Erythroblast (primary cell): ENCODE measurements at regions not wholly inside any gene's neighbourhood (a gene's known extent, or its start where the extent isn't known, plus 50 kb on each side); places are given as distances from the start of the nearest gene placed in this dataset.
"Not testable (repeated sequence)": the region's sequence is repeated elsewhere in the genome, so short reads cannot be mapped to it uniquely, and the experiment has no call there.

ENCODE experiments used
- DNase-seq, 2 experiments: peaks; one replicate each; lab custom pipeline; 2025; lab: John Stamatoyannopoulos, UW
- GATA1 ChIP-seq: IDR thresholded peaks from 2 replicates; pipeline ENCODE4 v1.6.1; 2011; ENCODE audit warnings: low read depth, mild to moderate bottlenecking, control low read depth, low read length, moderate library complexity
- POLR2A ChIP-seq: IDR thresholded peaks from 2 replicates; pipeline ENCODE4 v1.6.1; 2011; ENCODE audit warnings: mild to moderate bottlenecking, low read length

GRCh38 chr14:87800216-87800615 lies 192.8 kb downstream of the GALC start:
- DNase-seq: no peak
- TF ChIP-seq POLR2A: no peak
- TF ChIP-seq GATA1: no peak

DNA sequence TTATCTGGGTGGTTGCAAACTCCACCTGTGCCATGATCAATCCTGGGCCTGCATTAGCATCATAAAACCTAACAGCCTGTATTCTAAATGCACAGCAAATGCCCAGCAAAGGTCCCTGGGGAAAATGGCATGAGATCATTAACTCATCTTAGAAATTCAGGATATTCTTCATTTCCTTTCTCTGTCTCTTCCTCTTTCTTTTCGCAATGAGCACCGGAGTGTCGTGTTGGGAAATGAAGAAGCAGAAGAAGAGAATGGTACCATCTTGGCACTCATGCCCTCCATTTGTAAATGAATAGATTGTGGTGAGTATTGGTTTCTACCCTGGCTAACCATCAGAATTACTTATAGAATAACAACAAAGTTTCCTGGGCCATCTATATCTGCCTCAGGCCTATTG lies 193.6 kb downstream of the GALC start:
- TF ChIP-seq GATA1: no peak
- no peak for TF ChIP-seq POLR2A
- DNase-seq: no peak

DNA sequence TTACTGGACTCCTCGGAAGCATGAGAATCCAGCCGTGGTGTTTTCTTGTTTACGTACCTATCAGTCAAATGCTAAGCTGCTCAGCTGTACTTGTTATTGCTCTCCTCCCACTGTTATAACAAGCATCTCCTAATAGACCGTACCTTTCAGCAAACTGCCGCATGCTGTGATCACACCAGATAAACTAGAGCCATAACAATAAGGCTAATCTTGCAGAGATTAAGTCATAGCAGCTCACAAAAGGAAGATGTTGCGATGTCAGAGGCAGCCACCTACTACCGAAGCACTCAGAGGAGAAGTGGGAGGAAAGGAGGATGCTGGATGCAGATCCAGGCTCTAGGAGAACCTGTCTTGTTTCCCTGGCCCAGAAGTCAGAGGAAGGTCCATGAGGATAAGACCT lies 196.0 kb downstream of the GALC start:
- TF ChIP-seq POLR2A: no peak
- no peak for TF ChIP-seq GATA1
- DNase-seq: no peak

GRCh38 chr14:87794561-87794960 lies 198.4 kb downstream of the GALC start:
- TF ChIP-seq POLR2A (no peak), GATA1 (no peak)
- no peak for DNase-seq

DNA sequence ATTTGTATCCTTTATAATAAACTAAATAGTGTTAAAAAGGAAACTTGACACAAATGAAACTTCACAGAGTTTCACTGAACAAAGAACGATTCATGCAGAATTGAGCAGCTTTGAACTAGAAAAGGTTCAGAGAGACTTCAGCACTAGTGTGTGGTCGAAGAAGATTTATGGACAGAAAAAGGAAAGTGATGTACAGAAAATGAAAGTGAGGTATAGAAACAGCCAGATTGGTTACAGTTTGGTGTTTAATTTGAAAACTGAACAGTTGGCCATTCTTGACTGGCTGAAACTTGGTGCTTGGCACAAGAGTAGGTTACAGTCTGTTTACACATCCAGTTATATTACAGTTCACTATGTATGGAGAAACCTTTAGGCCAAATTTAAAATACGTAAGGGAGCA lies 207.1 kb downstream of the GALC start:
- TF ChIP-seq POLR2A: no peak
- no peak for TF ChIP-seq GATA1
- DNase-seq: no peak

- TF ChIP-seq POLR2A (no peak), GATA1 (no peak)
- DNase-seq: no peak
Observed at GRCh38 chr14:87784386-87784785, 208.6 kb downstream of the GALC start.

DNA sequence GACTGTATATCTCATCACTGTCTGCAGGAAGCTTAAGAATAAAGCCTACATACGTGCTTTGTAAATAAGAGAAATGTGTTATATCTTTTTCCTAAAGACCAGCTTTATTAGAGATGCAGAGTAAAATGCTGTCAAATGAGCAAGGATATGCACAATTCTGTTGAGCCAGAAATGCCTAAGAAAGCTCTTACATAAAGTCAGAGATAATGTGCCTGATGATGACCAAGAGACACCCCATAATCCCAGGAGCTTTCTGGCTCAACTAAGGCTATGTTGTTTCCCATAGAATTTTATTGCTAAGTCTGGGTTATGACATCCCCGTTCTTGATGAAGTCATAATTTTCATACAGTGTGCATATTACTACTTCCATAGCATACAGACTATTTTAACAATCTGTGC lies 209.9 kb downstream of the GALC start:
- TF ChIP-seq POLR2A (no peak), GATA1 (no peak)
- DNase-seq: no peak

DNA sequence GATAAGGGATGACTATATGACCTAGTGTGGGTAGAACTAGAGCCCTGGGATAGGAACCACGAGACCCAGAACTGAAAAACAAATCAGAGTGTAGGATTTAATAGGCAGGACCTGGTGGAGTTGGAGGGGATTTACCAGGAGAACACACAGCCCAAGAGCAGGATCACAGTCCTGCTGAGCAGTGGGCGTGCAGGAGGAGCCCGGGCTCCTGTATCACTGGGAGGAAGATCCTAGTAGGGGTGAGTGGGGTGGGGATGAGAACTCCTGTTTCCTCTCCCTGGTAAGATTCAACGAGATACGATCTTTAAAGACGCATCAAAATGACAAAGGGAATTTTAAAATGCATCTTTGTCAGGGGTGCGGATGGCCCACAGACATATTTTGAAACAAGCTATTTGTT lies 220.1 kb downstream of the GALC start:
- no peak for TF ChIP-seq POLR2A
- TF ChIP-seq GATA1: no peak
- no peak for DNase-seq

DNA sequence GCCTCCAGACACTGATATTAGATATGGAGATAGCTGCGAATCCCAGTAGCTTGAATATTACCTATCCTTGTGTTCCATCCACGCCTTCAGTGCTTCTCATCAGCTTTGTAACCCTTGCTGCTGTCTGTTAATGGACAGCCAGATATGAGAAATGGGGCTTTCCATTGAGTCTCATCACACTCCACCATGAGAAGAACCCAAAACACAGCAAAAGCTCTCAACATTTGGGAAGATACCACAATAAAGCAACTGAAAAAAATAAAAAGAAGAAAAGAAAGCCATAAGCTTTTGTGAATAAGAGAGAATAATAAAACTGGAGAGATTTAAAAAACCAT lies 225.4 kb downstream of the GALC start:
- no peak for TF ChIP-seq GATA1
- DNase-seq: no peak

DNA sequence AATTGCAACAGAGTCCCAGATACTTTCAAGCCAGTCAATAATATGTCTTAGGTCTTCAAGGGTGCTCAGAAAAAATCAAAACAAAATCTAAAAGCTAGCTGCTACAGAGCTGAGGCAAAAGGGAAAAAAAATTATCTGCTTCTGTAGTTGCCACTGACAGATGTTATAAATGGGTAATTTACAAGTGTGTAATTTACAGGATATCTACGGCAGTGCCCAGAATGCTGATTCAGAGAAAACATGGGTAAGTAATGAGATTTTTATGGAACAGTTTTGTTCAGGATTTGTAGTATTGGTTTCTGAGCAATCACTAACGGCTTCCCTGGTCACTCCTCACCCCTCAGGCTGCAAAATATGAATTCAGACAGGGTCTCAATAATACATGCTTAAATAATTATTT lies 234.1 kb downstream of the GALC start:
- DNase-seq: no peak
- TF ChIP-seq GATA1: no peak
- TF ChIP-seq POLR2A: no peak

- no peak for DNase-seq
- TF ChIP-seq POLR2A: no peak
- no peak for TF ChIP-seq GATA1
Observed at GRCh38 chr14:87756661-87757060, 236.3 kb downstream of the GALC start.

- TF ChIP-seq GATA1 (no peak), POLR2A (no peak)
- DNase-seq: no peak
Observed at GRCh38 chr14:87754520-87755223, 238.3 kb downstream of the GALC start.

DNA sequence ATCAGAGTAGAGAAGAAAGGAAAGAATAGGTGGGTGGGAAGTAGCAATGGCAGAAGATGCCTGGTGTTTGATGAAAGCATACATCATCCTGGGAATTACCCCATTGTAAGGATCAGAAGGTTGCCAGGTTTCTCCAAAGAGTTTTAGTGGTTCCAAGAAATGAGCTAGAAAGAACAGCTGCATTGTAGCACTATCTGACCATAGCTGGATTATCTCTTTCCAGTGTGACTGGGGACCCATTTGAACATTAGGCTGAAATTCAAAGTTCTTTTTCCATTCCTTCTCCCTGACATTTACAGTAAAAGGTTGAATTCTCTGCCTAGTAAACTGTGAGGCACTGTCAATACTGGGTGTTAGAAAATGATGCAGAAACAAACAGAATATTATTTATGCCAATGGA lies 244.4 kb downstream of the GALC start:
- no peak for TF ChIP-seq POLR2A
- TF ChIP-seq GATA1: no peak
- DNase-seq: no peak

- TF ChIP-seq POLR2A (no peak), GATA1 (no peak)
- peak; percentile 8 to 36 for DNase-seq
Observed at GRCh38 chr14:87745507-87746118, 247.4 kb downstream of the GALC start.

DNA sequence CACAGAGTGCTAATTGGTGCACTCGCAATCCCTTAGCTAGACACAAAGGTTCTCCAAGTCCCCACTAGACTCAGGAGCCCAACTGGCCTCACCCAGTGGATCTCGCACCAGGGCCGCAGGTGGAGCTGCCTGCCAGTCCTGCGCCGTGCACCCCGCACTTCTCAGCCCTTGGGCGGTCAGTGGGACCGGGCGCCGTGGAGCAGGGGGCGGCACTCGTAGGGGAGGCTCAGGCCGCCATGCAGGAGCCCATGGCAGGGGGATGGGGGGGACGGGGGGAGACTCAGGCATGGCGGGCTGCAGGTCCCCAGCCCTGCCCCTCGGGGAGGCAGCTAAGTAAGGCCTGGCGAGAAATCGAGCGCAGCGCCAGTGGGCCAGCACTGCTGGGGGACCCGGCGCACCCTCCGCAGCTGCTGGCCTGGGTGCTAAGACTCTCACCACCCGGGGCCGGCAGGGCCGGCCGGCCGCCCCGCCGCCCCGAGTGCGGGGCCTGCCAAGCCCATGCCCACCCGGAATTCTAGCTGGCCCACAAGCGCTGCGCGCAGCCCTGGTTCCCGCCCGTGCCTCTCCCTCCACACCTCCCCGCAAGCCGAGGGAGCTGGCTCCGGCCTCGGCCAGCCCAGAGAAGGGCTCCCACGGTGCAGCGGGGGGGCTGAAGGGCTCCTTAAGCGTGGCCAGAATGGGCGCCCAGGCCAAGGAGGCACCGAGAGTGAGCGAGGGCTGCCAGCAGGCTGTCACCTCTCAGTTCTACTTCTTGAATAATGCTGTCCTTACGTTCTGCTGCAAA lies 258.2 kb downstream of the GALC start:
- DNase-seq: not testable (repeated sequence)

- not testable (repeated sequence) for DNase-seq
Observed at GRCh38 chr14:87733115-87733514, 259.9 kb downstream of the GALC start.
